ENCODE measurements at regions not wholly inside any gene's neighbourhood (a gene's known extent, or its start where the extent isn't known, plus 50 kb on each side); places are given as distances from the start of the nearest gene placed in this dataset.
"Not testable (repeated sequence)": the region's sequence is repeated elsewhere in the genome, so short reads cannot be mapped to it uniquely, and the experiment has no call there.

- in situ Hi-C loops (cut with HindIII; ENCODE audit: low sequenced_read_pairs), result no loop called here
- no peak for DNase-seq (ENCODE audit: low spot score)
Measured at GRCh38 chr2:236915186-236915585, 170.5 kb upstream of the COPS8 start.

GRCh38 chr2:236915726-236916125 lies 170.0 kb upstream of the COPS8 start:
- in situ Hi-C loops (cut with HindIII; ENCODE audit: low sequenced_read_pairs), result no loop called here

GRCh38 chr2:236916181-236916580 lies 169.5 kb upstream of the COPS8 start:
- in situ Hi-C loops (cut with HindIII; ENCODE audit: low sequenced_read_pairs), result no loop called here
- DNase-seq (ENCODE audit: low spot score), result no peak

More at GRCh38 chr2:236915726-236916125, 170.0 kb upstream of the COPS8 start:
- no peak for DNase-seq (ENCODE audit: low spot score)

GRCh38 chr2:236916651-236917050 lies 169.0 kb upstream of the COPS8 start:
- no peak for DNase-seq (ENCODE audit: low spot score)

GRCh38 chr2:236917164-236917563 lies 168.5 kb upstream of the COPS8 start:
- in situ Hi-C loops (cut with HindIII; ENCODE audit: low sequenced_read_pairs), result no loop called here
- no peak for DNase-seq (ENCODE audit: low spot score)

More at GRCh38 chr2:236916651-236917050, 169.0 kb upstream of the COPS8 start:
- in situ Hi-C loops (cut with HindIII; ENCODE audit: low sequenced_read_pairs), result no loop called here

- DNase-seq (ENCODE audit: low spot score), result no peak
- in situ Hi-C loops (cut with HindIII; ENCODE audit: low sequenced_read_pairs), result no loop called here
Measured at GRCh38 chr2:236918545-236918944, 167.1 kb upstream of the COPS8 start.

GRCh38 chr2:236919209-236919608 lies 166.5 kb upstream of the COPS8 start:
- DNase-seq (ENCODE audit: low spot score), result no peak
- in situ Hi-C loops (cut with HindIII; ENCODE audit: low sequenced_read_pairs), result no loop called here

- in situ Hi-C loops (cut with HindIII; ENCODE audit: low sequenced_read_pairs); DNase-seq (ENCODE audit: low spot score): not testable (repeated sequence)
Measured at GRCh38 chr2:236919801-236920379, 165.8 kb upstream of the COPS8 start.

- in situ Hi-C loops (cut with HindIII; ENCODE audit: low sequenced_read_pairs), result no loop called here
- no peak for DNase-seq (ENCODE audit: low spot score)
Measured at GRCh38 chr2:236922061-236922460, 163.6 kb upstream of the COPS8 start.

- in situ Hi-C loops (cut with HindIII; ENCODE audit: low sequenced_read_pairs), result no loop called here
- no peak for DNase-seq (ENCODE audit: low spot score)
Measured at GRCh38 chr2:236928380-236929037, 157.2 kb upstream of the COPS8 start.

GRCh38 chr2:236932831-236933361 lies 152.8 kb upstream of the COPS8 start:
- DNase-seq (ENCODE audit: low spot score), result no peak
- in situ Hi-C loops (cut with HindIII; ENCODE audit: low sequenced_read_pairs), result no loop called here

- no peak for DNase-seq (ENCODE audit: low spot score)
- in situ Hi-C loops (cut with HindIII; ENCODE audit: low sequenced_read_pairs), result no loop called here
Measured at GRCh38 chr2:236934166-236934565, 151.5 kb upstream of the COPS8 start.

GRCh38 chr2:236934656-236935055 lies 151.0 kb upstream of the COPS8 start:
- no peak for DNase-seq (ENCODE audit: low spot score)
- in situ Hi-C loops (cut with HindIII; ENCODE audit: low sequenced_read_pairs), result no loop called here

- in situ Hi-C loops (cut with HindIII; ENCODE audit: low sequenced_read_pairs), result no loop called here
- DNase-seq (ENCODE audit: low spot score), result no peak
Measured at GRCh38 chr2:236935083-236935482, 150.6 kb upstream of the COPS8 start.

- DNase-seq (ENCODE audit: low spot score), result no peak
- in situ Hi-C loops (cut with HindIII; ENCODE audit: low sequenced_read_pairs), result no loop called here
Measured at GRCh38 chr2:236935631-236936445, 149.9 kb upstream of the COPS8 start.

GRCh38 chr2:236936446-236936940 lies 149.2 kb upstream of the COPS8 start:
- no peak for DNase-seq (ENCODE audit: low spot score)
- in situ Hi-C loops (cut with HindIII; ENCODE audit: low sequenced_read_pairs), result no loop called here

GRCh38 chr2:236938126-236938525 lies 147.6 kb upstream of the COPS8 start:
- in situ Hi-C loops (cut with HindIII; ENCODE audit: low sequenced_read_pairs), result no loop called here
- DNase-seq (ENCODE audit: low spot score), result no peak

- no peak for DNase-seq (ENCODE audit: low spot score)
- in situ Hi-C loops (cut with HindIII; ENCODE audit: low sequenced_read_pairs), result no loop called here
Measured at GRCh38 chr2:236939271-236939670, 146.4 kb upstream of the COPS8 start.

- DNase-seq (ENCODE audit: low spot score), result peak; percentile 78
Measured at GRCh38 chr2:236939721-236940231, 145.9 kb upstream of the COPS8 start.

GRCh38 chr2:236940497-236940896 lies 145.2 kb upstream of the COPS8 start:
- in situ Hi-C loops (cut with HindIII; ENCODE audit: low sequenced_read_pairs), result no loop called here
- DNase-seq (ENCODE audit: low spot score), result no peak

More at GRCh38 chr2:236939721-236940231, 145.9 kb upstream of the COPS8 start:
- in situ Hi-C loops (cut with HindIII; ENCODE audit: low sequenced_read_pairs), result no loop called here

Data from G401 (cell line).